HG03558 (cell line): ENCODE measurements at regions not wholly inside any gene's neighbourhood (a gene's known extent, or its start where the extent isn't known, plus 50 kb on each side); places are given as distances from the start of the nearest gene placed in this dataset.

ENCODE experiments used
- ATAC-seq: cut with Tn5 transposase; IDR thresholded peaks from one replicate; pipeline ENCODE4 v1.9.1; 2021; ENCODE audit warnings: moderate number of reproducible peaks; ENCODE audit not compliant: unreplicated experiment; ENCODE audit errors: extremely low read depth

GRCh38 chr2:221225752-221226151 is 346.4 kb downstream of the EPHA4 start:
- no peak for ATAC-seq

GRCh38 chr2:221228214-221228769 is 343.8 kb downstream of the EPHA4 start:
- ATAC-seq, result no peak

GRCh38 chr2:221229099-221229498 is 343.0 kb downstream of the EPHA4 start:
- no peak for ATAC-seq

- no peak for ATAC-seq
Observed at GRCh38 chr2:221231511-221231910, 340.6 kb downstream of the EPHA4 start.

GRCh38 chr2:221235941-221236340 is 336.2 kb downstream of the EPHA4 start:
- no peak for ATAC-seq

GRCh38 chr2:221241072-221241471 is 331.0 kb downstream of the EPHA4 start:
- ATAC-seq, result no peak

GRCh38 chr2:221243771-221244170 is 328.3 kb downstream of the EPHA4 start:
- ATAC-seq, result no peak

GRCh38 chr2:221245045-221245444 is 327.1 kb downstream of the EPHA4 start:
- ATAC-seq, result no peak

- ATAC-seq, result no peak
Observed at GRCh38 chr2:221245772-221246171, 326.3 kb downstream of the EPHA4 start.

- no peak for ATAC-seq
Observed at GRCh38 chr2:221254299-221254698, 317.8 kb downstream of the EPHA4 start.

- ATAC-seq, result no peak
Observed at GRCh38 chr2:221255862-221256261, 316.2 kb downstream of the EPHA4 start.

GRCh38 chr2:221258464-221258863 is 313.6 kb downstream of the EPHA4 start:
- ATAC-seq, result no peak

- ATAC-seq, result no peak
Observed at GRCh38 chr2:221262651-221263050, 309.5 kb downstream of the EPHA4 start.

GRCh38 chr2:221263573-221263972 is 308.5 kb downstream of the EPHA4 start:
- no peak for ATAC-seq

GRCh38 chr2:221264318-221264717 is 307.8 kb downstream of the EPHA4 start:
- no peak for ATAC-seq

GRCh38 chr2:221267773-221268425 is 304.2 kb downstream of the EPHA4 start:
- ATAC-seq, result no peak

GRCh38 chr2:221268631-221269030 is 303.5 kb downstream of the EPHA4 start:
- no peak for ATAC-seq

GRCh38 chr2:221270806-221271205 is 301.3 kb downstream of the EPHA4 start:
- no peak for ATAC-seq

GRCh38 chr2:221272729-221273128 is 299.4 kb downstream of the EPHA4 start:
- ATAC-seq, result no peak

- ATAC-seq, result no peak
Observed at GRCh38 chr2:221276033-221276432, 296.1 kb downstream of the EPHA4 start.

- ATAC-seq, result no peak
Observed at GRCh38 chr2:221276601-221277000, 295.5 kb downstream of the EPHA4 start.

GRCh38 chr2:221282386-221282785 is 289.7 kb downstream of the EPHA4 start:
- ATAC-seq, result no peak
